DMS153 (cell line): ENCODE measurements at regions not wholly inside any gene's neighbourhood (a gene's known extent, or its start where the extent isn't known, plus 50 kb on each side); places are given as distances from the start of the nearest gene placed in this dataset.
"Not testable (repeated sequence)": the region's sequence is repeated elsewhere in the genome, so short reads cannot be mapped to it uniquely, and the experiment has no call there.

ENCODE experiments used
- DNase-seq: peaks from one replicate; lab custom pipeline; 2025; lab: John Stamatoyannopoulos, UW

DNA sequence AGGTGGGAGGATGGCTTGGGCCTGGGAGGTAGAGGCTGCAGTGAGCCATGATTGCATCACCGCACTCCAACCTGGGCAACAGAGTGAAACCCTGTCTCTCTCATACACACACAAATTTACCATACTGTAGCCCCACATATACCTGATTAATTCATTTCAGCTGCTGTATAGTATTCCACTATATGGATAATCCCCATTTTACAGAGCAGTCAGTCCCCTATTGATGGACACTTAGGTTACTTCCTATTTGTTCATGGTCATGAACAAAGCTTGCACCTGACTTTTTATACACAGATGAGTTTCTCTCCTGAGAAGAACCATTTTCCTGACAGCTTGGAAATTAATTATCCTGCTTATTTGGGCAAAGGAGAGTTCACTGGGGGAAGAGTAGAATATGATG is 59.2 kb downstream of the EMX2 start:
- no peak for DNase-seq

- no peak for DNase-seq
Measured at GRCh38 chr10:117603081-117603480, 60.5 kb downstream of the EMX2 start.

DNA sequence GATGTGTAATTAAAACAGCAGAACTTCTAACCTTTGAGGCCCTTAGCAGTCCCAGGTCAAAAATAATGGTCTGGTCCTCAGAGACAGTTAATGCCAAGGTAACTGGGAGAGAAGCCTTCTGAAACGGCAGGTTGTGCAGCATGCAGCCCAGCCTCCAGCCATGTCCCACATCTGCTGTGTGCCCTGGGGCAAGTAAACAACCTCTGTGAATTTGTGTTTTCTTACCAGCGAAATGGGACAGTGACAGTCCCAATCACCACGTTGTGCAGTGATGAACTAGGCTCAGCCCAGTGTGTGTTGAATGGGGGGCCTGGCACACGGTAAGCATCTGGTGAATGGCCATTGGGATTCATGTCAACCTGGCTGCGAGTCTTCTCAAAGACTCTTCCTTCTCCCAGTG is 61.2 kb downstream of the EMX2 start:
- DNase-seq = no peak

GRCh38 chr10:117609095-117609795 is 66.7 kb downstream of the EMX2 start:
- DNase-seq = no peak

- DNase-seq = no peak
Measured at GRCh38 chr10:117609796-117610170, 67.2 kb downstream of the EMX2 start.

- no peak for DNase-seq
Measured at GRCh38 chr10:117610321-117610720, 67.8 kb downstream of the EMX2 start.

DNA sequence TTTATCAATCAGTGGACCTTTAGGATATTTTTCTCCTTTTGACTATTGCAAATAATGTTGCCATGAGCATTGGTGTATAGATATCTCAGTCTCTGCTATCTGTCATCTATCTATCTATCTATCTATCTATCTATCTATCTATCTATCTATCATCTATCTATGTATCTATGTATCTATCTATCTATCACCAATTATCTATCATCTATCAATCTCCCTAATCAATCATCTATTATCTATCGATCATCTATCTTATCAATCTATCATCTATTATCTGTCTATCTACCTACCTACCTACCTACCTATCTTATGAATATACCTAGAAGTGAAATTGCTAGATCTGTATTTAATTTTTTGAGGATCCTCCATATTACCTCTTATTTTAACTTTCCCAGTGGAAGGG is 69.6 kb downstream of the EMX2 start:
- DNase-seq = no peak

- DNase-seq = no peak
Measured at GRCh38 chr10:117615649-117616048, 73.1 kb downstream of the EMX2 start.

GRCh38 chr10:117616179-117616578 is 73.6 kb downstream of the EMX2 start:
- DNase-seq = no peak

GRCh38 chr10:117617086-117617485 is 74.5 kb downstream of the EMX2 start:
- no peak for DNase-seq

- no peak for DNase-seq
Measured at GRCh38 chr10:117617659-117618058, 75.1 kb downstream of the EMX2 start.

- DNase-seq = no peak
Measured at GRCh38 chr10:117619223-117619622, 76.7 kb downstream of the EMX2 start.

- no peak for DNase-seq
Measured at GRCh38 chr10:117619707-117620405, 77.3 kb downstream of the EMX2 start.

- DNase-seq = no peak
Measured at GRCh38 chr10:117621196-117621595, 78.7 kb downstream of the EMX2 start.

DNA sequence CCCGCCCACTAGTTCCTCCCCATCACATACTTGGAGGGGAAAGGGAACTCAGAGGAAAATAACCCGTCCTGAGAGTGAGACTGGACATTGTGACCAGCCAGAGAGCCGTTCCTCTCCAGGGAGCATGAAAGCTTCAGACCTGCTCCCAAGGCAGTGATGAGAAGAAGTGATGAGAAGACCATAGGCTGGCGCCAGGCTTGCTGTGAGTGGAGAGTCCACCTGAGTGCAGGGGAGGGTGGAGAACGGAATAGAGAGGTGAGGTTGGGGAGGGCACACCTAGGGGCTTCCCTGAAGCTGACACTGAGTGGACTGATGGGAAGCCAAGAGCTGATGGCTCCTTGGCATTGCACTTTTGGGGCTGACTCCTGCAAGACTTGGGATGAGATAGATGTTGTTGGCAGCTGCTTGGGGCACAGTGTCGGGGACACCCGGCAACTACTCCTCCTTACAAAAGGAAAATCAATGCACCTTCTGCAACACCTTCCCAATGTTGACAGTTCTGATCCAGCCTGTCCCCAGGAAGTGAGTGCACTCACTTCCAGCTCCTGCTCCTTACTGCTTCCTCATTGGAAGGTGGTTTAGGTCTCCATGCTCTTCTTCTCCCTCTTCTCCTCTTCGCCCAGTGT is 79.4 kb downstream of the EMX2 start:
- no peak for DNase-seq

DNA sequence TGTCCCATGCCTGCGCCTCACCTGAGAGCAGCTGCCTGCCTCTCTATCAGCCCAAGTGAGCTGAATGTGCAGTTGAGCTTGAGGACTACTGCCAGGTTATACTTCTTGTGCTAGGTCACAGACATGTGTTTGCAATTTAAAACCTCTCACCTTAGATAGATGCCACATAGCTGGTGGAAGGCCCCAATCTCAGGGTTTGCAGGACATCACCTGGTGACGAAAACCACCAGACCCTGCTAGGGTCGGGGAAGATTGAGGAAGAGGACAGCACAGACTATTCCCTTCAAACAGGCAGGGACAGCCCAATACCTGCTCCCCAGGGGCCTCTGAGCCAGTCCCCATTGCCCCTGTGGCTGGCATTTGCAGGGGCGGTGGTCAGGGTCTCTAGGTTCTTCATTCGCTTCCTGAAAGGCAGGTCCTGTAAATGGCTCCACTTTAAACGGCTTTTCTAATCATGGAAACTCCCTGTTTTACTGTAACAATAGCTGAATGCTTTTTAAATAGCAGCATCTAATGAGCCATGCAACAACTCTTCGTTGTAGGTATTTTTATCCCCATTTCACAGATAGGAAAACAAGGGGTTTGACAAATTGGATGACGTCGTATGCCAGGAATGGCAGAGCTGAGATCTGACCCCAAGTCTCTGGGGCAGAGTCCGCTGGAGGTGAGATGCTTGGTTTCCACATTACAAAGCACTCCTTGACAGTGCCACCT is 80.1 kb downstream of the EMX2 start:
- DNase-seq = no peak

DNA sequence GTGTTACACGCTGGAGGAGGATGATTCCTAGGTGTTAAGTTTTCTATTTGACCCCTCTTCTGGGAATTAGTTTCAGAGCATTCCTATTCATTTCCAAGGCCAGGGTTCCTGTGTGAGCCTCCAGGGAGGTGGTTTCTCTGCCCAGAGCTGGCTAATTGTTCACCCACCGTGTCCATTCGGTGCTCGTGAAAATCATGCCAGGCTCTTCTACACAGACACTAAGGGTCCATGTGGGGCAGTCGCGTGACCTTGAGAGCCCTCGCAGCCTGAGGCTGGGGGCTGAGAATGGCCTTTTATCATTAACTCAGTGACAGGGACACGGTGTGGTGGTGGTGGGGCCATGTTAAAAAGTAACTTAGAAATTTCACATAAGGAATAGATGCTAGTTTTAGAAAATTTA is 83.7 kb downstream of the EMX2 start:
- no peak for DNase-seq

DNA sequence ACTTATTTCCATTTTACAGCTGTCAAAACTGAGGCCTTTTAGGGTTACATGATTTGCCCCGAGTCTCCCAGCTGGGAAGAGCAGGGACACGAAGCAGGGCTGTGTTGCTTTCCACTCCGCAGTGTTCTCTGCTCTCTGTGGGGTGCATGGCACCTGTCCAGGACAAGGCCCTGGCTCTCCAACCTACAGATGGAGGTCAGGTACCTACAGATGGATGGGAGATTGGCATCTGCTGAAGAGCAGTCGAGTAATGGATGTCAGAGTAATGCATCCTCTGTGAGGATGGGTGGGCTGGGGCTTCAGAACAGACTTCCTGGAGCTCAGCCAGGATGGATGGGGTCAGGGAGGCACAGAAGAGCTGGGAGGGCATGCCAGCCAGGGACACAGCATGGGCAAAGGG is 85.0 kb downstream of the EMX2 start:
- no peak for DNase-seq

- DNase-seq = not testable (repeated sequence)
Measured at GRCh38 chr10:117629717-117630116, 87.2 kb downstream of the EMX2 start.

GRCh38 chr10:117631276-117632145 is 89.0 kb downstream of the EMX2 start:
- DNase-seq = no peak

GRCh38 chr10:117632406-117632805 is 89.9 kb downstream of the EMX2 start:
- no peak for DNase-seq

DNA sequence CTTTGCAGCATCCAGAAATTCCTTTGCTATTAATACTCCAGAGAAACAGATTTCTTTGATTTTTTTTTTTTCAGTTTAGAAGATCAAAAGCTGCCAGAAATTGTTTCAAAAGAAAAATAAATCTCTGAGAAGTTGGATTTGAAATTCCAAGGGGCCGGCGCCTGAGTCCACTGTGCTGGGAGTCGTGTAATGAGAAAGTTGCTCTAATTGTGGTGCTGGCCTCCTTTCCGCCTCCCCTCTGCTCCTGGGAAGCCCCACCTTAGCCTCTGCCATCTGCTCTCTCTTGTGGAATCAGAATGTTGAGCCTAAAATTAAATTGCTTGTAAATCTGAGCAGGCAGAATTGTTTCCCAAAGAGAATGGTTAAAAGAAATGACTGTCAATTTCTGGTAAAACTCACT is 93.3 kb downstream of the EMX2 start:
- DNase-seq = no peak
